HG02798 (cell line): ENCODE measurements at regions not wholly inside any gene's neighbourhood (a gene's known extent, or its start where the extent isn't known, plus 50 kb on each side); places are given as distances from the start of the nearest gene placed in this dataset.
"Not testable (repeated sequence)": the region's sequence is repeated elsewhere in the genome, so short reads cannot be mapped to it uniquely, and the experiment has no call there.

Experiments
- ATAC-seq: cut with Tn5 transposase; IDR thresholded peaks from one replicate; pipeline ENCODE4 v1.9.1; 2021; ENCODE audit warnings: mild to moderate bottlenecking; ENCODE audit not compliant: unreplicated experiment, poor library complexity

- no peak for ATAC-seq
Observed at GRCh38 chr21:14058566-14058965, 152.2 kb downstream of the LIPI start.

- not testable (repeated sequence) for ATAC-seq
Observed at GRCh38 chr21:14057841-14058481, 152.8 kb downstream of the LIPI start.

GRCh38 chr21:14057313-14057712, 153.4 kb downstream of the LIPI start:
- ATAC-seq, result no peak

GRCh38 chr21:14056771-14057191, 154.0 kb downstream of the LIPI start:
- no peak for ATAC-seq

GRCh38 chr21:14055746-14056515, 154.8 kb downstream of the LIPI start:
- ATAC-seq, result not testable (repeated sequence)

- no peak for ATAC-seq
Observed at GRCh38 chr21:14054682-14055081, 156.1 kb downstream of the LIPI start.

- no peak for ATAC-seq
Observed at GRCh38 chr21:14050121-14050520, 160.6 kb downstream of the LIPI start.

GRCh38 chr21:14046401-14046800, 164.4 kb downstream of the LIPI start:
- no peak for ATAC-seq

GRCh38 chr21:14040386-14040785, 170.4 kb downstream of the LIPI start:
- peak; percentile 37 for ATAC-seq

GRCh38 chr21:14028619-14029018, 182.1 kb downstream of the LIPI start:
- not testable (repeated sequence) for ATAC-seq

GRCh38 chr21:14027235-14027869, 183.4 kb downstream of the LIPI start:
- peak; percentile 100 for ATAC-seq

GRCh38 chr21:14020108-14020507, 190.6 kb downstream of the LIPI start:
- peak; percentile 48 for ATAC-seq

- ATAC-seq, result not testable (repeated sequence)
Observed at GRCh38 chr21:14015841-14016240, 194.9 kb downstream of the LIPI start.

- not testable (repeated sequence) for ATAC-seq
Observed at GRCh38 chr21:14013623-14014498, 196.9 kb downstream of the LIPI start.

GRCh38 chr21:14013056-14013603, 197.6 kb downstream of the LIPI start:
- no peak for ATAC-seq

- ATAC-seq, result no peak
Observed at GRCh38 chr21:14012409-14012808, 198.3 kb downstream of the LIPI start.

GRCh38 chr21:14011751-14012150, 199.0 kb downstream of the LIPI start:
- ATAC-seq, result not testable (repeated sequence)

GRCh38 chr21:14011149-14011548, 199.6 kb downstream of the LIPI start:
- ATAC-seq, result not testable (repeated sequence)

- ATAC-seq, result no peak
Observed at GRCh38 chr21:14010729-14011128, 200.0 kb downstream of the LIPI start.

GRCh38 chr21:14009990-14010389, 200.8 kb downstream of the LIPI start:
- not testable (repeated sequence) for ATAC-seq
